Activated T-helper 9 cell treated with anti-CD3 and anti-CD28 coated beads, Interleukin-2, amount 50 U/mL, for 16 hours (primary cell): ENCODE measurements at regions not wholly inside any gene's neighbourhood (a gene's known extent, or its start where the extent isn't known, plus 50 kb on each side); places are given as distances from the start of the nearest gene placed in this dataset.
"Not testable (repeated sequence)": the region's sequence is repeated elsewhere in the genome, so short reads cannot be mapped to it uniquely, and the experiment has no call there.

Experiments
- DNase-seq: peaks from one replicate; pipeline ENCODE4 v3.0.0-alpha.2; 2020; ENCODE audit warnings: low read depth

GRCh38 chr12:90593596-90594295 lies 361.2 kb downstream of the CCER1 start:
- no peak for DNase-seq

- no peak for DNase-seq
Observed at GRCh38 chr12:90589956-90590355, 365.0 kb downstream of the CCER1 start.

GRCh38 chr12:90585640-90586304 lies 369.2 kb downstream of the CCER1 start:
- DNase-seq = no peak

DNA sequence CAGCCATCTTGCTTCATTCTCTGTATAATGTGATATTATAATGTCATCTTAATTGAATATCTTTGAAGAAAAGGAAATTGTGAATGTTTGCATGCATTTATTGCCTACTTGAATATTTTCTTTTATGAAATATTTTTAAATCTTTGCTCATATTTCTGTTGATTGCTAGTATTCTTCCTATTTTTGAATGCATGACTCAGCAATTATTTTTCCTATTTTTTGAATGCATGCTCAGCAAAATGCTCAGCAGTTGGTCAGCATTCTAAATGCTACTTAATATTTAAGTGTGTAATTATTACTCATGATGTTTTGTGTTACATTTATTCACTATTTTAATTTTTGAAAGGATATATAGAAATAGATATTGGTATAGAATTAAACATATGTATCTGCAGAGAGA lies 378.3 kb downstream of the CCER1 start:
- DNase-seq = no peak

- no peak for DNase-seq
Observed at GRCh38 chr12:90575995-90576394, 379.0 kb downstream of the CCER1 start.

DNA sequence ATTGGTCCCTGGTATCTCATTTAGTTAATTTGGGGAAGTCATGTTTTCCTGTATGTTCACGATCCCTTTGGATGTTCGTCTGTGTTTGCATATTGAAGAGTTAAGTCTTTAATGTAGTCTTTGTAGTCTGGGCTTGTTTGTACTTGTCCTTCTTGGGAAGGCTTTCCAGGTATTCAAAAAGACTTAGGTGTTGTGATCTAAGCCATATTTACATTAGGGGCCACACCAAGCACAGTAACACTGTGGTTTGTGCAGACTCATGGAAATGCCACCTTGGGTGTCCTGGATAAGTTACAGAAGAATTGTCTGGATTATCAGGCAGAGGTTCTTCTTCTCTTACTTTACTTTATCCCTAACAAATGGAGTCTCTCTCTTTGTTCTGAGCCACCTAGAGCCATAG lies 380.3 kb downstream of the CCER1 start:
- no peak for DNase-seq

DNA sequence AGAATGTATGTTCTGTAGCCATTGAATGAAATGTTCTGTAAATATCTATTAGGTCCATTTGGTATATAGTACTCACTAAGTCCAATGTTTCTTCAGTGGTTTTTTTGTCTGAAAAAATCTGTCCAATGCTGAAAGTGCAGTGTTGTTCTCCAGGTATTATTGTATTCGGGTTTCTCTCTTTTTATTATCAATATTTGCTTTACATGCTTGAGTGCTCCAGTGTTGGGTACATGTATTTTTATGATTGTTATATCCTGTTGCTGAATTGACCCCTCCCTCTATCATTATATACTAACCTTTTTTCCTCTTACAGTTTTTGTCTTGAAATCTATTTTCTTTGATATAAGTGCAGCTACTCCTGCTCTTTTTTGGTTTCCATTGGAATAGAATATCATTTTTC lies 382.2 kb downstream of the CCER1 start:
- DNase-seq = no peak

- DNase-seq = no peak
Observed at GRCh38 chr12:90569685-90570084, 385.3 kb downstream of the CCER1 start.

GRCh38 chr12:90562671-90563070 lies 392.3 kb downstream of the CCER1 start:
- DNase-seq = no peak

GRCh38 chr12:90548595-90548994 lies 406.4 kb downstream of the CCER1 start:
- DNase-seq = no peak

- DNase-seq = no peak
Observed at GRCh38 chr12:90546511-90546910, 408.5 kb downstream of the CCER1 start.

DNA sequence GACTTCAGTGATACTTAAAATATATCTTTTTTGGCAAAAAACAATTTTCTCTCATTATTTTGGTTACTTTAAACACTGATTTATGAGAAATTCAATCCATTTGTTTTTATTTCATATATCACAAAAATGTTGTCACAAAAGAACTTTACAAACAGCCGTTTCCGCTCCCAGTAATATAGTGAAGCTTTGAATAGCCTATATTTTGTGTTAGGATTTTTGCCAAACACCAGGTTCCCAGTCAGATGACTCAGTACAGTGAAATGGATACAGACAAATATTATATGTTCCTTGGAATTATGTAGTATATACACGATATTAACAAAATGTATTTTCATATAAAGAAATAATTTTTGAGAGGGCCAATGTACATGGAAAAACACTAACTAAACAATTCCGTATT lies 411.1 kb downstream of the CCER1 start:
- DNase-seq = no peak

DNA sequence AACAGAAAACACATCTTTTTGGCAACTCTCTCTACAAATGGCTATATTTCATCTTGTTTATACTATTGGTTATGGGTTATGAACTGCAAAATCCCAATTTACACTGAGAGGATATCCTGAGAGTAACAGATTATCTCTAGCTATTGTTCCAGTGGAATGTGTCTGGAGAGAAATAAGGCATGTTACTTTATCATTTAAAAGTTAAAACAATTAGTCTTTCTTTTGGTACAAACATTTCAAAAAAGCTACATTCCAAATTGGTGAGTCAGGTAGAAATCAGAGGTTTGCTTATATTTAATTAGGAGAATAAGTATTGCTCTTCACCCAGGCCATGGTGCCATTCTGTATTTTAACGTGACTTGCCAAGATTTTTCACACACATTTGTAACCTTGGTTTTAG lies 411.6 kb downstream of the CCER1 start:
- DNase-seq = no peak

GRCh38 chr12:90542852-90543251 lies 412.1 kb downstream of the CCER1 start:
- not testable (repeated sequence) for DNase-seq

DNA sequence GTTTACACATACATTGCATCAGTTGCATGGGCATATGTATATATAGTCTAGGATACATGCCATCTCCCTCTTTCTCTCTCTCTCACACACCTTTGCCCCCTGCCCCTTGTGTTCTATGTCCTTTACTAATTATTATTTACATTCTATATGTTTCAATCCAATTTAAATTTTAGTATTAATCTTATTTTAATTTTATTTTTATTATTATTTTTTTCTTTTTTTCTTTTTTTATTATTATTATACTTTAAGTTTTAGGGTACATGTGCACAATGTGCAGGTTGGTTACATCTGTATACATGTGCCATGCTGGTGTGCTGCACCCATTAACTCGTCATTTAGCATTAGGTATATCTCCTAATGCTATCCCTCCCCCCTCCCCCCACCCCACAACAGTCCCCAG lies 421.1 kb downstream of the CCER1 start:
- DNase-seq = not testable (repeated sequence)

GRCh38 chr12:90520002-90520734 lies 434.8 kb downstream of the CCER1 start:
- no peak for DNase-seq

GRCh38 chr12:90519285-90519684 lies 435.7 kb downstream of the CCER1 start:
- DNase-seq = no peak

- no peak for DNase-seq
Observed at GRCh38 chr12:90515199-90516175, 439.5 kb downstream of the CCER1 start.

- DNase-seq = no peak
Observed at GRCh38 chr12:90514325-90514724, 440.7 kb downstream of the CCER1 start.

DNA sequence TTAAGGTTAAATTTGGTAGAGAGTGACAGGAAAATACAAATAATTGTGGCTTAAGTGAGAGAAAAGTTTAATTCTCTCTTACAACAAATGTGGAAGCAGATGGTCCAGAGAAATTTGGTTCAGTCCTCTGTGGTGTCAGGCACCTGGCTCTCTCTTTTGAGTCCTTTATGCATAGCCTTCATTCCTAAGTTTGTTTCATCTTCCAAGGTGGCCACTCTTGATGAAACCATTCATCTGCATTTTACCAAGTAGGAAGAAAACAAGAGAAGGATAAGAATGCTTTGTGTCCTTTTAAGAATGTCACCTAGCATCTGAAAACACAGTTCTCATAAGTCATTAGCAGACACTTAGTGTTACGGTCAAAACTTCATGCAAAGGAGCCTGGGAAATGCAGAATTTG lies 442.5 kb downstream of the CCER1 start:
- no peak for DNase-seq

- no peak for DNase-seq
Observed at GRCh38 chr12:90510948-90511347, 444.0 kb downstream of the CCER1 start.

DNA sequence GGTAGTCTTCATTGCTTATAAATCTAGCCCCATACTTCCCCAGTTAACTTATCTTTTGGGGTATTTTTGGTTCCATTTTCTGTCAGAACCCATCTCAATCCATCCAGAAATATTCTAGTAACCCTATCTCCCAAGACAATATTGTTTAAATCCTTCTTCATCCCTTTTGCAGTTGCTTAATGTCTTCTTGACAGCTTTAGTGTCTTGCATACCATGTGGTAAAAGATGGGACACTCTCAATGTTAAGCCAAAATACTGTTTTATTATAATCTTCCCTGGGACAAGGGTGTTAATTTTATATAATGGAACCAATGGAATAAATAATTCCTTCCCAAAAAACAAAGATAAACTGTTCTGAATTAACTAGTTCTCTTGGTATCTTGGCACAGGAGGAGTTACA lies 450.2 kb downstream of the CCER1 start:
- no peak for DNase-seq
